Left colon (tissue), 2 donors: ENCODE measurements at regions not wholly inside any gene's neighbourhood (a gene's known extent, or its start where the extent isn't known, plus 50 kb on each side); places are given as distances from the start of the nearest gene placed in this dataset.
"Not testable (repeated sequence)": the region's sequence is repeated elsewhere in the genome, so short reads cannot be mapped to it uniquely, and the experiment has no call there.

Experiments
- ATAC-seq: fragments of 200-7000 bp; cut with Tn5 transposase; one replicate; pipeline ENCODE4 v1.9.1; 2020; ENCODE audit warnings: mild to moderate bottlenecking, moderate library complexity
- DNase-seq, 2 donors: peaks; one replicate each; pipeline ENCODE4 v3.0.0-alpha.2; 2020
- intact Hi-C, 2 donors: fragments of 100-400 bp; cut with DNase I in 1 of 2; cut with micrococcal nuclease in 1 of 2; formaldehyde crosslinking; loops; one replicate each; pipeline versions ENCODE4 v1.11.2 to v1.14.0; 2022; cut with DNase I, micrococcal nuclease
- donor health status: DM: no; HTN: no; CAD: no.
- donor health status: DM: yes; HTN: yes; CAD: no.

DNA sequence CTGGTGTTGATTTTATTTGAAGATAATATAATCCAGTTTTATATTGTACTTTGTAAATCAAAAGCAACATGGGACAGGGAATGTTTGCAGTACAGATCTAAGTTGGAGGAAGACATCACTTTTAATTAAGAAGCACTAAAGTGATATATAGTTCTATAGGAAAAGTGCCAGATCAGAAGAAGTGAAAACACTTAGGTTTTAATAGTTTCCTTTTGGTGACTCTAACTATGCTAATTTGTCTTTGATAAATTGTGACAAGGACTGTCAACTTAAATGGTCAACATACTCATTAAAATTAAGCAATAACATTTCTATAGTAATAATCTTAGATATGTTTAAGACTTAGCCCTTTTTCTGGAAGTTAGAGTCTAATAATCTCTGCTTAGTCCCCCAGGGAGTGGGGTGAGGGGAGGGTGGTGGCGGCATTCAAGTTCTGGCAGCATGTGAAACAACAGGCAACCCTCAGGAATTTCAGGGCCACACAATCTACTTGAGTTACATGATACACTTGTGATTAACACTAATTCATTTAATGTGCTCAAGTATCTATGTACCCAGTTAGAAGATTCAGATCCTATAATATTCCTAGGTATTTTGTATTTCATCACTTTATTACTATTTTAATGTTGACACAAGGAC lies 1026.5 kb downstream of the NR2F1-AS1 start:
- no peak for DNase-seq
- no peak for ATAC-seq
- intact Hi-C loops: no loop called here

DNA sequence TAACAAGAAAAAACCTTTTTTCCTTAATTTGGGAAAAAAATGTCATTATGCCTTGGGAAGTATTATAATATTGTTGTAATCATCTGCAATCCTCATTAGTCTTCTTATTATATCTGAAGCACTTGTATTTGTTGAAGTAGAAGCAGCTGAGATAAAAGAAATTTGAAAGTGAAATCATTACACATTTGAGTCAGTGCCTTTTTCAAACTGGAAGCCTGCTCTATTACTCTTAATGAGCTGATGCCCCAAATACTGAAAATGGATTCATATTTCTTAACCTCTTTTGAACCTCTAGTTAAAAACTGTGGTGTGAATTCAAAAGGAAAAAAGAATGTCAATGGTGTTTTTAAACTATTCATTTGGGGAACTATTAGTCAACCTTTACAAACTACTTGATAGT lies 1027.7 kb downstream of the NR2F1-AS1 start:
- DNase-seq: no peak
- intact Hi-C loops: no loop called here
- ATAC-seq: no peak

DNA sequence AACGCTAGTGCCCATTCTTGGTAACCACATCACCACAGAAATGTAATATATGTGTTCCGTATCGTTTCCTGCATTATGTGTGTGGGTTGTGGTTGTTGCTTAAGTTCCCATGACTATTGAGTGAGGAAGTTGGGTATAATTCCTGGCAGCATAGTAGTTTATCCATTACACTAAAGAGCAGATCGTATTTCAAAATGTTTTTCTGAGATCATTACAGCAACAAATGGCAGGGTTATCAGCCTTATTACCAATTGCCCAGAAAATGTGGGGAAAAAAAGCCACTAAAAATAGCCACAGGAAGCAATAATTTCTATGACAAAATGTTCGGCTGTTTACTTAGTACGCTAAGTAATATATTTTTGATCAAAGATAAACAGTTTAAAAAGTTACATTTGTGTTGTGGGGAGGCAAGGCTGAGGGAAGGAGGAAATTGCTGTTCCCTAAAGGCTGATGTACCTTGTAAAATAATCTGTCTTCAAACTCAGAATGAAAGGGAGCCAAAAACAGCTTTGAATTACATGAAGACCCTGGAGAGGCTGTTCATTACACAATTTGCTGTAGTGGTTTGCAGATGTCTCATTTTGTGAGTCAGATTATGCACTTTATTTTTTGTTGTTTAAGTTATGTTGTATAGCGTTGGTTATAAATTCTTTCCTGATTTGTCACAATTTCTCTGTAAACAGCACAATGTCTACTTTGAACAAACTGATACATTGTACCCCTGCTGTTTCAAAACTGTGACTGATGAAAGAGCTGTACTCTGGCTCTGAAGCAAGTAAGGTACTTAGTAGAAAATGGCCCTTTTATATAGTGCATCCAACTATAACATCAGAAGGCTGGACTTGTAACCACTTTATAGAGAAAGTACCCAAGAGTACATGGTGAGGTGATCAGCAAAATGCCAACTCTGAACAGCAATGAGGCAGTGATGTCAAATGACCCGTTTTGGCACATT lies 1028.5 kb downstream of the NR2F1-AS1 start:
- ATAC-seq: no peak
- intact Hi-C loops: no loop called here
- no peak for DNase-seq

DNA sequence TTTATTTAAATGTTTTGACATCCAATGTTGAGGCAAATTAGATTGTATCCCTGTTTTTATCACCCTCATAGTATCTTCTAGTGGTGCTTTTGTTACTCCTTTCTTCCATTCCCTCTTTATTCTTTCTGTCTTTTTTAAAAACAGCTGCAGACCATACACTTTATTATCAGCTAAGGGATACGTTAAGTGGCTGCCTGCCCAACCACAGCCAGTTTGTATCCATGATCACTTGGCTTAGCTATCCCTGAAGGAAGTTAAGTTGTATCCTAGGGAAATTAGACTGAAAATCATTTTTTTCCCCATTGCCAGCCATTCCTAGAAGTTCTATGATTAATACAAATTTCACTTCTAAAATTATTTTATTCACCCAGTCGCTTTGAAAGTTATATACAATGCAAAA lies 1032.7 kb downstream of the NR2F1-AS1 start:
- DNase-seq (no peak), ATAC-seq (no peak)
- intact Hi-C loops: no loop called here

DNA sequence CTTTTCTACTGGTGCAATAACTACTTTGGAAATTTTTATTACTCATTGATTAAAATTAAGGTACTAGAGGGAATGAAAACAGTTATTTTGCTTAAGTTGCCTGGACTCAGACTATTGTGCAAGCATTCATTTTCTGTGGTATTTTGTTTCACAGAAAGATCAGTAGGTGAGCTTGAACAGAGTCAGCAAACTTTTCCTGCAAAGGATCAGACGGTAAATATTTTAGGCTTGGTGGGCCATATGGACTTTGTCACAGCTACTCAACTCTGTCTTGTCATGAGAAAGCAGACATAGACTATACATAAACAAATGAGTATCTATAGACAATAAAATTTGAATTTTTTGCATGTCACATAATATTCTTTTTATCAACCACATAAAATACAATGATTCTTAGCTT lies 1036.4 kb downstream of the NR2F1-AS1 start:
- intact Hi-C loops: no loop called here
- DNase-seq: no peak
- no peak for ATAC-seq

DNA sequence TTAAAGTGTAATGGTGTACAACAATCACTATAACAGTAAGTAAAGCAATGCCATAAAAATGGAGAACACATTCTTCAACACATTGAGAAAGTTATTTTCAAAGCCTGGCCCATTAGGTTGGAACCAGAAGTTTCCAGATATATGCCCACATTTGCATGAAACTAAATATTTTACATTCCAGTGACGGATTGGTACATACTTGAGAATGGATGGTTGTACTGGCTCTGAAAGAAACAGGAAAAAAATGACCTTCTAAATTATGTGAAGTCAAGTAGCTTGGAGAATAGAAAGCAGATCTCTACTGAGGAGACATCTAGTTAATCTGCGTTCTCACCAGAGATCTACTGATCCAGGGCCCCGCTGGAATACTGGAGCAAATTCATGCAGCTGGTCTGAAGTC lies 1037.0 kb downstream of the NR2F1-AS1 start:
- DNase-seq (no peak), ATAC-seq (no peak)
- intact Hi-C loops: no loop called here

DNA sequence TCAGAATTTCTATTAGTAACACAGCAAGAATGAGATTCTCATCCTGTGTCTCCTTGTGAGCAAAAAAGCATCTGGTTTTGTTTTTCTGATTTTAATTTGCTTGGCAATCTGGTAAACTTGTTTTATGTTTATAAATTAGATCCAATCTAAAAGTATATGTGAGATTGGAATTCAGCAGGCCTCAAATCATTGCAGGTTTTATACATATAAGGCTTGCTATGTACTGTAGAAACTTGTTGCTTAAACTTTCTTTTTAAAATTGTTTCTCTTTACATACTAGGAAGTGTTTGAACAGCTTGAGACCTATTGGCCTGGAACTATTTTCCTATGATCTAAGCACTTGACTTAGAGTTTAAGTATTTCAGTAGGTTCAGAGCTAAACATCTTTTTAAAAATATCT lies 1037.8 kb downstream of the NR2F1-AS1 start:
- intact Hi-C loops: no loop called here
- ATAC-seq (no peak), DNase-seq (no peak)

DNA sequence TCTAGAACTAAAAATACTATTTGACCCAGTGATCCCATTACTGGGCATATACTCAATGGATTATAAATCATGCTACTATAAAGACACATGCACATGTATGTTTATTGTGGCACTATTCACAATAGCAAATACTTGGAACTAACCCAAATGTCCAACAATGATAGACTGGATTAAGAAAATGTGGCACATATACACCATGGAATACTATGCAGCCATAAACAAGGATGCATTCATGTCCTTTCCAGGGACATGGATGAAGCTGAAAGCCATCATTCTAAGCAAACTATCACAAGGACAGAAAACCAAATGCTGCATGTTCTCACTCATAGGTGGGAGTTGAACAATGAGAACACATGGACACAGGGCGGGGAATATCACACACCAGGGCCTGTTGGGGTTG lies 1039.0 kb downstream of the NR2F1-AS1 start:
- DNase-seq, ATAC-seq, intact Hi-C loops: not testable (repeated sequence)

DNA sequence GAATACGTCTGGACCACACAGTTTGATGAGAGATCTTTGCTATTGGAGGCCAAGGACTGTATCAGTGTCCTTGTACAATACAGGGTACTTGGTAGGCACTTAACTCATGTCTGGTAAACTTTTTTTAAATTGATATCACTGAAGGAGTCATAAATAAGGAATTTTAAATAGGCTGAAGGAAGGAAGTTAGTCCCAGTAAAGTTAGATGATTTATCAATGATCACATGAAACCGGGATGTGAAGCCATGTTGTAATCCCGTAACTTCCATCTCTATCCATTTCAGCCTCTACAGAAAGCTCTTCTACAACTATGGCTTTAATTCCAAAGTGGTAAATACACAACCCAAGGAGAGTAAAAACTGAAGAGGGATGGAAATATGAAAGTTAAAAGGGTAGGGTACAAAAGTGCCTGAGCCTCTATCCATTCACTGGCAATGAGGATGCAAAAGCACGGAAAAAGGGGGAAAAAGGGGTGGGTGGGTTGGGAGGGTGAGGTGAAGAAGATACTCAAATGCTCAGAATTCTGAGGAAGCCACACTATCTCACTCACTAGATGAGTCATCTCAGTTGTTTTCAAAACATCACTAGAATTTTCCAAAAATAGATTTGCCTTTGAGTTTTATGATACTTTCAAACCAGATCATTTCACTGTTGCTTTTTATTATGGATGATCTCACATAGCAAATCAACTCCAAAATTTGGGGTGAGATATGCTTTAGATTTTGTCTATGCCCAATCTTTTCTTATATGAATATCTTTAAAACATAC lies 1053.5 kb downstream of the NR2F1-AS1 start:
- no peak for ATAC-seq
- intact Hi-C loops: no loop called here
- DNase-seq: no peak

DNA sequence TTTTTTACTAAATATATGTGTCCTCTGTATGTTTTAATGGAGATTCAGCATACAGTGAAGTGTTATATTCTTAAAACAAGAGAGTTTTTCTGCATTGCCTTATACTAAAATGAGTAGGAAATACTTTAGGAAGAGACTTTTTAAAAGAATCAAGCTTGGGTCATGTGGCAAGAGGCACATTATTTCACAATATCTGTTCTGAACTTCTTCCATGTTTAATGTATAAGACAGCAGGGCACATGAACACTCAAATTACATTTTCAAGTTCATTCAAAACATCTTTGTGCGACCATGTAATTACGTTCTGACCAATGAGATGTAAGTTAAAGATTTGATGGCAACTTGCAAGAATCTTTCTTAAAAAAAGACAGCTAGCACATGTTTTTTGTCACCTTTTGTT lies 1055.9 kb downstream of the NR2F1-AS1 start:
- no peak for ATAC-seq

DNA sequence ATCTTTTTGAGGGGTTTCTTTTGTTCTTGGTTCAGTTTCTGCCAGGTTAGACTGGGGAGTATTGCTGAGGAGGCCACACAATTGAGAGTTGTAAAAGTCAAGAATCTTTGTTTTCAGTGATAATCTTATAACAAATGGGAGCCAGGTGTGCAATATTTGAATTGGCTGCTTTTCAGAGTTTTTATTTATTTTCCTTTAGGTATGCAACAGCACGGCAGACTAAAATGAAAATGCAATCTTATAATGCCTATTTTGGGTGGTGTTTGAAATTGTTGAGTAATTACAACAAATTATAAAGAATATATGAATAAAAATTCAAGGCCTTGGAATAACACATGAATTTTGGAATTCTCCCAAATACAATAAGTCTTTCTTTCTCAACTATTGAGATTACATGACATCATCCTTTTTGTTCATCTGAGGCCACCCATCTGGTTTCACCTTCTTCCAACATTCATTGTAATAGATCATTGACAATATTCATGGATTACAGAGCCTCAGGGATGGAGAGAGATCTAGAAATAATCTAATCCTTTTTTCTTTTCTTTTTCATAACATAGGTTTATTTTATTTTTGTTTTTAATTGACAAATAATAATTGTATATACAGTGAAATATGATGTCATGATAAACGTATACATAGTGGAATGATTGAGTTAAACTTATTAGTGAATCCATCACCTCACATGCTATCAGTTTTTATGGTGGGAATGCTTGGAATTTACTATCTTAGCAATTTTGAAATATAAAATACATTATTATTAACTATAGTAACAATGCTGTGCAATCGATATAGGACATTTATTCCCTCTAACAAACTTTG lies 1061.0 kb downstream of the NR2F1-AS1 start:
- ATAC-seq: no peak
- DNase-seq: no peak
- intact Hi-C loops: no loop called here

More for the DNA sequence above, 1055.9 kb downstream of the NR2F1-AS1 start:
- DNase-seq: no peak
- intact Hi-C loops: no loop called here

DNA sequence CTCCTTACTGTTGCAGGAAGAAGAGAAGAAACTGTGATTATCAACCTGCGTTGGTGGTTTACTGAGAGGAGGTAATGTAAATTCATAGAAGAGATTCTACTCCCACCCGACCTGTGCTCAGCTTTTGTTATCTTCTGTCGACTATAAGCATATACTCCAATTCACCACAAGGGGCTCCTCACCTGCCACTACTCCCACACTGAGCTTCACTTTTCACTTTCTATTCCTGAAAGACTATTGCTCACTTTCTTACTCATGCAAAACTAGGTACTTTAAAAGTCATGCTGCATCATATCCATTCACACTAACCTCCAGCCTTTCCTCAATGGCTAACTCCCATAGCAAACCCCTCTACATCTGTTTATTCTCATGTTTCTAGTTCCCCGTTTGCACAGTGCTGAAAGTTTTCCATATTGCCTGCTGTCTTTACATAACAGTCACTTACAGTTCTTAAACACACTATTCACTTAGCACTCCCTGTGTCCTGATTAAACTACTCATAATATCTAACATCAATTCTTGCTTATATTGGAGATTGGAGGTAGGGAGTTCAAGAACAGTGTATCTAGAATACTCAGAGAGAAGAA lies 1062.6 kb downstream of the NR2F1-AS1 start:
- intact Hi-C loops: no loop called here
- DNase-seq: no peak
- ATAC-seq: peak; percentile 60

DNA sequence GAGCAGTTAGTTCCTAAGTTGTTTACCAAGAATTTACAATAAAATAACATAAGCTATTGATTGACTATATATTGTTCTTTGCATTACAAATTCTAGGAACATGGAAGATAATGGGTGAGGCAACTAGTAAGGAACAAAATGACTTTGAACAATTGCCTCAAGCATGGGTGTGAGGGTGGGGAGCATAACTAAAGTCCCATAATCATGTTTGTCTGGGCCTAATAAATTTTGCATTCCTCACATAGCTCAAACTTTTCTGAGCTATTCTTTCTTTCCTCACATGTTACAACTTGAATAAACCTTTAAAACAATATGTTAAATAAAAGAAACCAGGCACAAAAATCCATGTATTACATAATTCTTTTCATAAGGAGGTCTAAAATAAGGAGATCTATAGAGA lies 1066.1 kb downstream of the NR2F1-AS1 start:
- intact Hi-C loops: no loop called here
- DNase-seq: no peak
- ATAC-seq: no peak

DNA sequence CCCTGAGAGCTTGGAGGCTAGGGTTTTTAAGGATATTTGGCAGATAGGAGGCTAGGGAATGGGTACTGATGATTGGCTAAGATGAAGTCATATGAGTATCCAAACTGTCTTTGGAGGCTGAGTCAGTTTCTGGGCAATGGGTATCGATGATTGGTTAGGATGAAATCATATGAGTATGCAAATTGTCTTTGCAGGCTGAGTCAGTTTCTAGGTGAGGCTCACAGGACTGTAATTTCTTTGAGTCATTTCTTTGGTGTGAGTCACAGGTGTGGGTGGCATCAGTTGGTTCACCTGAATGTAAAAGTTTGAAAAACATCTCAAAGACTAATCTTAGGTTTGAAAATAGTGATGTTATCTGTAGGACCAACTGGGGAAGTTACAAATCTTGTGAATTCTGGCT lies 1068.0 kb downstream of the NR2F1-AS1 start:
- no peak for ATAC-seq
- intact Hi-C loops: no loop called here
- DNase-seq: no peak

DNA sequence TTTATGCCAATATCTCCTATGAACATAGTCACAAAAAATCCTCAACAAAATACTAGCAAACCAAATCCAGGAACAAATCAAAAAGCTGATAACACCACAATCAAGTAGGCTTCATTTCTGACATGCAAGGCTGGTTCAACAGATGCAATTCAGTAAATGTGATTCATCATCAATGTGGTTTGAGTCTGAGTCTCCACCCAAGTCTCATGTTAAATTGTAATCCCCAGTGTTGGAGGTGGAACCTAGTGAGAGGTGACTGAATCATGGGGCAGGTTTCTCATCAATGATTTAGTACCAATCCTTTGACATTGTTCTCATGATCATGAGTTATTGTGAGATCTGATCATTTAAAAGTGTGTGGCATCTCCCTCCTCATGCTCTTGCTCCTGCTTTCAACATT lies 1072.7 kb downstream of the NR2F1-AS1 start:
- intact Hi-C loops: no loop called here
- ATAC-seq: no peak
- DNase-seq: no peak

DNA sequence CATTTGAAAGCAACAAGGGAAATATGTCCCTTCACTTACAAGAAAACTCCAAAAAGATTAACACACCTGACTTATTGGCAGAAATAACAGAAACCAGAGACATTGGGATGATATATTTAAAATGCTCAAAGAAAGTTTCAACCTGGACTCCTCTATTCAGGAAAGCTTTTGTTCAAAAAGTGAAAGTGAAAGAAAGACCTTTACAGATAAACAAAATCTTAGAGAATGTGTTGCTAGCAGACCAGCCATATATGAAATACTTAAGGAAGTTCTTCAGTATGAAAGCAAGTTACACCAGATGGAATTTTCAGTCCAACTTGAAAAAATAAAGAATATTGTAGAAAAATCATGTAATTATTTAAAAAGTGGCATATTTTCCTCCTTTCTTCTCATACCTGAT lies 1075.1 kb downstream of the NR2F1-AS1 start:
- no peak for ATAC-seq
- intact Hi-C loops: no loop called here
- no peak for DNase-seq

DNA sequence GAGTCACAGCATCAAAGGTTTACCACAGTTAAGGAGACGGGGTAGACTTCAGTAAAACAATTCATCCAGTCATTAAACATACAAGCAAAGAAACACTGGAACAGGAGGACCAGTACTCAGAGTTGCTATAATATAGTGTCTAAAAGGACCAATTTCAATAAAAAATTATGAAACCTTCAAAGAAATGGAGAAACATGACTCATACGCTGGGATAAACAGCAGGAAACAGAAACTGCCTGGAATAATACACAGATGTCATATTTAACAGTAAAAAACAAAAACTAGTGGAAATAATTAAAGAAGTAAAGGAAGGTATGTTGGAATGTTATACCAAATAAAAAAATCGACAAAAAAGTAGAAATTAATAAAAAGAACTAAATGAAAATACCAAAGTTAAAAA lies 1075.9 kb downstream of the NR2F1-AS1 start:
- ATAC-seq (no peak), DNase-seq (no peak)
- intact Hi-C loops: no loop called here

DNA sequence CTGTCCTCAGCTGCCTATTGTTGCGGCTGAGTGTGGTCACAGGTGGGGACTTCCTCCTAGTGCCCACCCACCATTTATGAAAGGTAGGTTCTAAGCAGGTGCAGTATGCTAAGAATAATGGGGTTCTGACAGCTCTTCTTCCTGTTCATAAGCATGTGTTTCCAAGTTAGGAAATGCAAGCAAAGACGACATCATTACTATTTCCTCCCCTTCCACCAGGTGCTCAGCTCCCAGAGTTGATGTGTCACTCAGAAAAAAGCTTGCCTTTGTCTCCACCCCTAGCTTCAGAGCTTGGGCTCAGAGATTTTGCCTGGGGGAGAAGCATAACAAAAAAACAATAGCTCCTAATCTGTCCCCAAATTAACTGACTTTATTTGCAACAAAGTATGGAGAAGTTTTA lies 1076.7 kb downstream of the NR2F1-AS1 start:
- DNase-seq (no peak), ATAC-seq (no peak)
- intact Hi-C loops: no loop called here

DNA sequence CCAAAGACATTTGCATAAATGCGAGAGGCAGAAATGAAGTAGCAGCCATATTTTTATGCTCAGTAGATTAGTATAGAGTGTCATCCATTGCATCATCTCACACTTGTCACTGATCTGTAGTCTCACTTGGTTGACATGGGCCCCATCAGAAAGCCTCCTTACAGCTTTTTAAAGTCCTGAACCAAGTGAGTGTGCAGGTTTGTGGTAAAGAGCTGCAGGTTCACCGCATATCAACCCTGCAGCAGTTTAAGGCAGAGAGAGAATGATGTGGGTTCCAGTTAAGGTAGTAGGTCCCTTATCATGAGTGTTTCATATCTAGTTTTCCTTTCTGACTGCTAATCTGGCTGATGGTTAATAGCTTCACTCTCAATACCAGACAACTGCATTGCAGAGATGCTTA lies 1080.3 kb downstream of the NR2F1-AS1 start:
- intact Hi-C loops: no loop called here
- DNase-seq: no peak
- no peak for ATAC-seq
